ENCODE measurements at regions not wholly inside any gene's neighbourhood (a gene's known extent, or its start where the extent isn't known, plus 50 kb on each side); places are given as distances from the start of the nearest gene placed in this dataset.

GRCh38 chr9:126017758-126018157 lies 270.6 kb downstream of the PBX3 start:
- no peak for DNase-seq (ENCODE audit: low spot score)
- CTCF ChIA-PET, result interaction anchor here (0.6 kb wide), 1 partner anchor 194 kb away, joined by 4 read pairs; no protein-coding TSS in a partner anchor
- POLR2A ChIA-PET (ENCODE audit: low non-redundant PET), result no interaction called here
- no peak for TF ChIP-seq CTCF (conservative IDR thresholded peaks at IDR 0.05; ENCODE audit: low read depth)
- no peak overlapping the region for H3K27ac ChIP-seq

GRCh38 chr9:126020836-126021235 lies 273.7 kb downstream of the PBX3 start:
- no peak for DNase-seq (ENCODE audit: low spot score)
- CTCF ChIA-PET, result no interaction called here
- POLR2A ChIA-PET (ENCODE audit: low non-redundant PET), result no interaction called here
- H3K27ac ChIP-seq, result no peak overlapping the region
- TF ChIP-seq CTCF (conservative IDR thresholded peaks at IDR 0.05; ENCODE audit: low read depth), result no peak

- ChIA-PET CTCF (interaction anchor here (1.4 kb wide), 1 partner anchor 26 kb away, joined by 3 read pairs; no protein-coding TSS in a partner anchor), POLR2A (ENCODE audit: low non-redundant PET) (no interaction called here)
Observed at GRCh38 chr9:126023962-126024361, 276.8 kb downstream of the PBX3 start.

GRCh38 chr9:126024581-126025230 lies 277.5 kb downstream of the PBX3 start:
- POLR2A ChIA-PET (ENCODE audit: low non-redundant PET), result no interaction called here
- CTCF ChIA-PET, result no interaction called here
- DNase-seq (ENCODE audit: low spot score), result no peak
- no peak for TF ChIP-seq CTCF (conservative IDR thresholded peaks at IDR 0.05; ENCODE audit: low read depth)
- no peak overlapping the region for H3K27ac ChIP-seq

More at GRCh38 chr9:126023962-126024361, 276.8 kb downstream of the PBX3 start:
- DNase-seq (ENCODE audit: low spot score), result no peak
- TF ChIP-seq CTCF (conservative IDR thresholded peaks at IDR 0.05; ENCODE audit: low read depth), result no peak
- H3K27ac ChIP-seq, result no peak overlapping the region

- no peak overlapping the region for H3K27ac ChIP-seq
- no peak for TF ChIP-seq CTCF (conservative IDR thresholded peaks at IDR 0.05; ENCODE audit: low read depth)
- ChIA-PET CTCF (no interaction called here), POLR2A (ENCODE audit: low non-redundant PET) (no interaction called here)
- DNase-seq (ENCODE audit: low spot score), result no peak
Observed at GRCh38 chr9:126025991-126026390, 278.8 kb downstream of the PBX3 start.

- ChIA-PET CTCF (interaction anchor here (0.6 to 0.7 kb wide), 3 partner anchors 359 to 453 kb away, joined by 3 to 5 read pairs (median 4); no protein-coding TSS in a partner anchor), POLR2A (ENCODE audit: low non-redundant PET) (no interaction called here)
- no peak for TF ChIP-seq CTCF (conservative IDR thresholded peaks at IDR 0.05; ENCODE audit: low read depth)
- H3K27ac ChIP-seq, result no peak overlapping the region
- no peak for DNase-seq (ENCODE audit: low spot score)
Observed at GRCh38 chr9:126027566-126027965, 280.4 kb downstream of the PBX3 start.

Measured in RWPE1 (cell line).